GM12878 (cell line): ENCODE measurements at regions not wholly inside any gene's neighbourhood (a gene's known extent, or its start where the extent isn't known, plus 50 kb on each side); places are given as distances from the start of the nearest gene placed in this dataset.
A peak's percentile ranks its signal among the peaks of the same experiment; 100 is the strongest.

Source experiments
- ATAC-seq: fragments of 200-7000 bp; cut with Tn5 transposase; 3 replicates; pipeline ENCODE4 v1.9.1; 2020; ENCODE audit warnings: mild to moderate bottlenecking, moderate library complexity
- BruUV-seq: library from RNA; stranded (reverse); fragments of 400-500 nt; replicated peaks from 2 replicates; lab custom pipeline; 2021; lab: Mats Ljungman, UMichigan
- CTCF ChIA-PET: fragments of 300-600 bp; sonication (Branson Sonifier 250); formaldehyde crosslinking; extraction: SDS; loops from one replicate; lab custom pipeline; 2021; ENCODE audit warnings: inconsistent platforms; lab: Yijun Ruan, JAX
- POLR2A ChIA-PET: fragments of 350-600 bp; formaldehyde crosslinking; extraction: SDS; loops from one replicate; lab custom pipeline; 2021; ENCODE audit warnings: inconsistent platforms; lab: Charles Lee
- RAD21 ChIA-PET: fragments of 300-600 bp; sonication (Branson Sonifier 250); formaldehyde crosslinking; loops from one replicate; lab custom pipeline; 2023; ENCODE audit warnings: antibody characterized with exemption; ENCODE audit not compliant: unreplicated experiment; lab: Charles Lee
- SMC1A ChIA-PET: fragments of 300-600 bp; sonication (Branson Sonifier 250); formaldehyde crosslinking; loops from one replicate; lab custom pipeline; 2023; ENCODE audit not compliant: unreplicated experiment, uncharacterized antibody; lab: Charles Lee
- DNase-seq: peaks from one replicate; pipeline ENCODE4 v3.0.0-alpha.2; 2011; ENCODE audit warnings: low read depth, low spot score
- FAIRE-seq: peaks from 3 replicates; lab custom pipeline; 2011; peaks lifted over from hg19 to GRCh38; lab: Jason Lieb, UNC
- H2AFZ ChIP-seq: 2 replicates; pipeline ENCODE4 v1.6.0; 2011; ENCODE audit warnings: low read depth, low read length, control low read depth; ENCODE audit not compliant: control insufficient read depth
- H3K27ac ChIP-seq: 2 replicates; pipeline ENCODE4 v1.5.1; 2011; ENCODE audit warnings: control low read depth; ENCODE audit not compliant: control insufficient read depth, insufficient read depth
- H3K27me3 ChIP-seq, 2 experiments: replicated peaks in 1 of 2; 2 replicates each; pipeline versions ENCODE4 v1.6.0 to v1.6.1; 2011; ENCODE audit warnings: low read length in 1 of 2; ENCODE audit not compliant: control insufficient read depth in 2 of 2, insufficient read depth in 2 of 2
- H3K36me3 ChIP-seq, 2 experiments: 2 replicates each; pipeline ENCODE4 v1.5.1; 2011; ENCODE audit warnings: low read length in 1 of 2; ENCODE audit not compliant: control insufficient read depth in 2 of 2, insufficient read depth in 2 of 2
- H3K4me1 ChIP-seq: 2 replicates; pipeline ENCODE4 v1.6.1; 2011; ENCODE audit warnings: mild to moderate bottlenecking, low read length, moderate library complexity, mixed read lengths; ENCODE audit not compliant: control insufficient read depth, insufficient read depth
- H3K4me2 ChIP-seq: 2 replicates; pipeline ENCODE4 v1.6.0; 2011; ENCODE audit warnings: control low read depth; ENCODE audit not compliant: control insufficient read depth, insufficient read depth
- H3K4me3 ChIP-seq: fragments of 200-600 bp; sonication (generic); 2 replicates; pipeline ENCODE4 v1.5.1; 2016
- H3K79me2 ChIP-seq: 2 replicates; pipeline ENCODE4 v1.6.0; 2011; ENCODE audit warnings: low read length; ENCODE audit not compliant: control insufficient read depth, insufficient read depth
- H3K9ac ChIP-seq: 2 replicates; pipeline ENCODE4 v1.8.0; 2011; ENCODE audit warnings: low read length, control low read depth, mixed read lengths; ENCODE audit not compliant: control insufficient read depth, insufficient read depth
- H3K9me3 ChIP-seq: replicated peaks from 3 replicates; pipeline ENCODE4 v1.5.1; 2011; ENCODE audit warnings: mild to moderate bottlenecking, low read length; ENCODE audit not compliant: control insufficient read depth, insufficient read depth
- H4K20me1 ChIP-seq: 2 replicates; pipeline ENCODE4 v1.6.0; 2011; ENCODE audit not compliant: control insufficient read depth, insufficient read depth
- CTCF ChIP-seq, 3 experiments: IDR thresholded peaks in 2 of 3; conservative IDR thresholded peaks in 1 of 3; 2 replicates each; pipeline ENCODE4 v1.5.1; 2011; ENCODE audit warnings: low read depth in 3 of 3, low read length in 3 of 3, mild to moderate bottlenecking in 3 of 3, control low read depth in 2 of 3, moderate library complexity in 2 of 3, inconsistent platforms in 1 of 3, mixed read lengths in 1 of 3; ENCODE audit not compliant: control insufficient read depth in 2 of 3, insufficient read depth in 1 of 3; ENCODE audit errors: extremely low read depth in 1 of 3
- EGR1 ChIP-seq, 2 experiments: IDR thresholded peaks; 1 replicate in 1 of 2; 2 replicates in 1 of 2; pipeline ENCODE4 v1.6.1; 2011 to 2012; ENCODE audit warnings: low read depth in 2 of 2, low read length in 2 of 2, borderline replicate concordance in 1 of 2, mild to moderate bottlenecking in 1 of 2, moderate library complexity in 1 of 2
- FOXK2 ChIP-seq: fragments of 450-650 bp; IDR thresholded peaks from 2 replicates; pipeline ENCODE4 v1.6.1; 2017; ENCODE audit warnings: mild to moderate bottlenecking, moderate library complexity
- GABPA ChIP-seq: IDR thresholded peaks from 2 replicates; pipeline ENCODE4 v1.6.1; 2014; ENCODE audit warnings: antibody characterized with exemption, low read depth, mild to moderate bottlenecking, inconsistent platforms
- HDAC2 ChIP-seq: fragments of 200-600 bp; sonication (generic); IDR thresholded peaks from 2 replicates; pipeline ENCODE4 v1.6.1; 2017
- KAT2A ChIP-seq: conservative IDR thresholded peaks from 2 replicates; pipeline ENCODE4 v1.6.1; 2011; ENCODE audit warnings: low read depth, low read length; ENCODE audit not compliant: control insufficient read depth
- PAX5 ChIP-seq: IDR thresholded peaks from 2 replicates; pipeline ENCODE4 v1.6.1; 2011; ENCODE audit warnings: low read depth, low read length, borderline replicate concordance
- POLR2AphosphoS2 ChIP-seq: IDR thresholded peaks from 2 replicates; pipeline ENCODE4 v1.6.1; 2011; ENCODE audit warnings: low read depth, mild to moderate bottlenecking, low read length, improper control_type of control experiment, moderate library complexity
- RELA ChIP-seq: fragments of 450-650 bp; IDR thresholded peaks from 2 replicates; pipeline ENCODE4 v1.8.0; 2014; ENCODE audit warnings: borderline replicate concordance; ENCODE audit not compliant: partially characterized antibody
- SMAD5 ChIP-seq: IDR thresholded peaks from 2 replicates; pipeline ENCODE4 v1.6.1; 2016; ENCODE audit warnings: antibody characterized with exemption, low read depth
- ZBTB4 ChIP-seq: fragments of 450-650 bp; formaldehyde crosslinking; IDR thresholded peaks from 2 replicates; pipeline ENCODE4 v1.4.0; 2022; ENCODE audit warnings: mild to moderate bottlenecking, moderate library complexity
- in situ Hi-C: fragments of 300-500 bp; cut with MboI; formaldehyde crosslinking; loops from 9 replicates; pipeline ENCODE4 v1.14.3; 2018; ENCODE audit warnings: mixed read lengths
- intact Hi-C: fragments of 100-400 bp; cut with micrococcal nuclease; formaldehyde crosslinking; loops from one replicate; pipeline ENCODE4 v1.14.2; 2022; ENCODE audit not compliant: unreplicated experiment
- TF ChIP-seq, protein P1 (sequence below): fragments of 450-650 bp; conservative IDR thresholded peaks from 2 replicates; pipeline ENCODE4 v1.6.1; 2017; ENCODE audit warnings: mild to moderate bottlenecking, moderate library complexity
- TF ChIP-seq, protein P2 (sequence below): IDR thresholded peaks from 2 replicates; pipeline ENCODE4 v1.6.1; 2011; ENCODE audit warnings: borderline replicate concordance, low read depth, mild to moderate bottlenecking, moderate library complexity, low read length; ENCODE audit not compliant: insufficient read depth, poor library complexity, severe bottlenecking

GRCh38 chr11:95296165-95296564, 65.2 kb upstream of the SESN3 start:
- no peaks in the 10 kb centered on the region; a peak in 4 of 4 replicates for H3K27me3 ChIP-seq
- POLR2A ChIA-PET = interaction anchor here (0.5 to 2.4 kb wide), 6 partner anchors 9 to 67 kb away, joined by 3 to 12 read pairs (median 4); partner anchors contain the start of gene SESN3
- no peak for DNase-seq
- H4K20me1 ChIP-seq = no peaks in the 10 kb centered on the region
- SMC1A ChIA-PET = interaction anchor here (0.8 to 3.7 kb wide), 23 partner anchors 8 to 419 kb away, joined by 3 to 30 read pairs (median 5); partner anchors contain the start of gene SESN3
- H3K27ac ChIP-seq = no peak overlapping the region
- H3K4me1 ChIP-seq = peaks cover 15% of the 10 kb centered on the region; the same call in 1 of the 2 replicates
- in situ Hi-C loops = no loop called here
- H2AFZ ChIP-seq = no peak overlapping the region
- H3K36me3 ChIP-seq = no peaks in the 10 kb centered on the region
- no peaks in the 10 kb centered on the region for H3K79me2 ChIP-seq
- BruUV-seq = no TSS peak
- no peak overlapping the region for H3K9ac ChIP-seq
- intact Hi-C loops = loop anchor here (2.0 to 5.0 kb wide), 3 partner anchors 47 to 144 kb away; no protein-coding TSS in a partner anchor
- RAD21 ChIA-PET = interaction anchor here (0.7 to 3.2 kb wide), 12 partner anchors 10 to 261 kb away, joined by 3 to 25 read pairs (median 4); partner anchors contain the start of gene SESN3
- H3K4me3 ChIP-seq = no peak overlapping the region
- FAIRE-seq = no peak
- peak overlapping the region; percentile 55; the same call in 1 of the 2 replicates for H3K4me2 ChIP-seq
- peak; percentile 28 for ATAC-seq
- no peaks in the 10 kb centered on the region for H3K9me3 ChIP-seq
- CTCF ChIA-PET = interaction anchor here (0.6 to 2.5 kb wide), 9 partner anchors 8 to 464 kb away, joined by 3 to 22 read pairs (median 3); partner anchors contain the start of gene SESN3
- TF ChIP-seq FOXK2 (no peak), POLR2AphosphoS2 (no peak), EGR1 (IDR thresholded peaks at IDR 0.05; ENCODE audit: borderline replicate concordance in 1 of 2, low read depth in 2 of 2, low read length in 2 of 2) (no peak), HDAC2 (no peak), CTCF (IDR thresholded peaks at IDR 0.05 in 2 of 3, conservative IDR thresholded peaks at IDR 0.05 in 1 of 3; ENCODE audit: control insufficient read depth in 2 of 3, extremely low read depth in 1 of 3, insufficient read depth in 1 of 3, low read depth in 3 of 3, low read length in 3 of 3) (no peak), GABPA (no peak), ZBTB4 (no peak), RELA (no peak), PAX5 (no peak), KAT2A (no peak), SMAD5 (no peak)
- TF ChIP-seq, protein P1, sequence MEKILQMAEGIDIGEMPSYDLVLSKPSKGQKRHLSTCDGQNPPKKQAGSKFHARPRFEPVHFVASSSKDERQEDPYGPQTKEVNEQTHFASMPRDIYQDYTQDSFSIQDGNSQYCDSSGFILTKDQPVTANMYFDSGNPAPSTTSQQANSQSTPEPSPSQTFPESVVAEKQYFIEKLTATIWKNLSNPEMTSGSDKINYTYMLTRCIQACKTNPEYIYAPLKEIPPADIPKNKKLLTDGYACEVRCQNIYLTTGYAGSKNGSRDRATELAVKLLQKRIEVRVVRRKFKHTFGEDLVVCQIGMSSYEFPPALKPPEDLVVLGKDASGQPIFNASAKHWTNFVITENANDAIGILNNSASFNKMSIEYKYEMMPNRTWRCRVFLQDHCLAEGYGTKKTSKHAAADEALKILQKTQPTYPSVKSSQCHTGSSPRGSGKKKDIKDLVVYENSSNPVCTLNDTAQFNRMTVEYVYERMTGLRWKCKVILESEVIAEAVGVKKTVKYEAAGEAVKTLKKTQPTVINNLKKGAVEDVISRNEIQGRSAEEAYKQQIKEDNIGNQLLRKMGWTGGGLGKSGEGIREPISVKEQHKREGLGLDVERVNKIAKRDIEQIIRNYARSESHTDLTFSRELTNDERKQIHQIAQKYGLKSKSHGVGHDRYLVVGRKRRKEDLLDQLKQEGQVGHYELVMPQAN = no peak
- TF ChIP-seq, protein P2, sequence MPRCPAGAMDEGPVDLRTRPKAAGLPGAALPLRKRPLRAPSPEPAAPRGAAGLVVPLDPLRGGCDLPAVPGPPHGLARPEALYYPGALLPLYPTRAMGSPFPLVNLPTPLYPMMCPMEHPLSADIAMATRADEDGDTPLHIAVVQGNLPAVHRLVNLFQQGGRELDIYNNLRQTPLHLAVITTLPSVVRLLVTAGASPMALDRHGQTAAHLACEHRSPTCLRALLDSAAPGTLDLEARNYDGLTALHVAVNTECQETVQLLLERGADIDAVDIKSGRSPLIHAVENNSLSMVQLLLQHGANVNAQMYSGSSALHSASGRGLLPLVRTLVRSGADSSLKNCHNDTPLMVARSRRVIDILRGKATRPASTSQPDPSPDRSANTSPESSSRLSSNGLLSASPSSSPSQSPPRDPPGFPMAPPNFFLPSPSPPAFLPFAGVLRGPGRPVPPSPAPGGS = no peak
